K562 (cell line): ENCODE measurements at regions not wholly inside any gene's neighbourhood (a gene's known extent, or its start where the extent isn't known, plus 50 kb on each side); places are given as distances from the start of the nearest gene placed in this dataset.

Experiments
- ATAC-seq: fragments of 200-7000 bp; cut with Tn5 transposase; 3 replicates; pipeline ENCODE4 v1.9.1; 2020; ENCODE audit warnings: moderate library complexity
- BruUV-seq: library from RNA; stranded (reverse); fragments of 400-500 nt; replicated peaks from 2 replicates; lab custom pipeline; 2021; lab: Mats Ljungman, UMichigan
- CTCF ChIA-PET: fragments of 300-600 bp; formaldehyde crosslinking; extraction: SDS; loops from one replicate; lab custom pipeline; 2021; ENCODE audit warnings: low intra/inter-chr PET ratio; lab: Yijun Ruan, JAX
- POLR2A ChIA-PET: fragments of 300-600, 350-650 bp; sonication (Branson Sonifier 250); formaldehyde crosslinking; extraction: SDS; loops from one replicate; lab custom pipeline; 2021; ENCODE audit warnings: antibody characterized with exemption, inconsistent platforms; lab: Yijun Ruan, JAX
- DNase-seq, 4 experiments: peaks; one replicate each; pipeline versions ENCODE4 v3.0.0 to v3.0.0-alpha.2; 2011 to 2018; ENCODE audit warnings: low spot score in 3 of 4, mixed read lengths in 3 of 4; ENCODE audit errors: extremely low read depth in 1 of 4
- FAIRE-seq: peaks from 2 replicates; lab custom pipeline; 2011; peaks lifted over from hg19 to GRCh38; lab: Jason Lieb, UNC
- H2AFZ ChIP-seq: 2 replicates; pipeline ENCODE4 v1.6.0; 2011; ENCODE audit warnings: low read depth, low read length, control low read depth, inconsistent platforms
- H3K27ac ChIP-seq: fragments of 200-600 bp; 3 replicates; pipeline ENCODE4 v1.8.0; 2011; ENCODE audit warnings: low read depth, mild to moderate bottlenecking, control low read depth, inconsistent platforms, low read length, moderate library complexity, mixed read lengths; ENCODE audit errors: extremely low read depth
- H3K27me3 ChIP-seq, 2 experiments: fragments of 300-600 bp in 1 of 2; 2 replicates in 1 of 2; 3 replicates in 1 of 2; pipeline versions ENCODE4 v1.6.0 to v1.8.0; 2011; ENCODE audit warnings: inconsistent platforms in 2 of 2, low read length in 2 of 2, mild to moderate bottlenecking in 1 of 2, mixed read lengths in 1 of 2, moderate library complexity in 1 of 2; ENCODE audit not compliant: control insufficient read depth in 2 of 2, insufficient read depth in 2 of 2
- H3K36me3 ChIP-seq: fragments of 300-600 bp; 3 replicates; pipeline ENCODE4 v1.8.0; 2011; ENCODE audit warnings: mild to moderate bottlenecking, low read length, inconsistent platforms; ENCODE audit not compliant: control insufficient read depth, insufficient read depth
- H3K4me1 ChIP-seq, 2 experiments: fragments of 200-600 bp in 1 of 2; replicated peaks in 1 of 2; 2 replicates in 1 of 2; 3 replicates in 1 of 2; pipeline versions ENCODE4 v1.5.1 to v1.8.0; 2011; ENCODE audit warnings: inconsistent platforms in 2 of 2, low read length in 2 of 2, mild to moderate bottlenecking in 1 of 2, mixed read lengths in 1 of 2, moderate library complexity in 1 of 2; ENCODE audit not compliant: control insufficient read depth in 2 of 2, insufficient read depth in 2 of 2
- H3K4me2 ChIP-seq: 2 replicates; pipeline ENCODE4 v1.6.1; 2011; ENCODE audit warnings: low read length, control low read depth, inconsistent platforms, mixed read lengths; ENCODE audit not compliant: insufficient read depth
- H3K4me3 ChIP-seq: fragments of 200-600 bp; sonication (generic), shearing (Covaris generic); 2 replicates; pipeline ENCODE4 v1.5.1; 2016; ENCODE audit warnings: control low read depth, inconsistent platforms
- H3K79me2 ChIP-seq: fragments of 200-600 bp; 3 replicates; pipeline ENCODE4 v1.8.0; 2011; ENCODE audit warnings: low read length, inconsistent platforms; ENCODE audit not compliant: control insufficient read depth, insufficient read depth
- H3K9ac ChIP-seq, 2 experiments: 2 replicates each; pipeline versions ENCODE4 v1.6.0 to v1.6.1; 2011; ENCODE audit warnings: low read depth in 2 of 2, low read length in 2 of 2, control low read depth in 1 of 2, inconsistent platforms in 1 of 2, mild to moderate bottlenecking in 1 of 2, mixed read lengths in 1 of 2; ENCODE audit not compliant: insufficient read depth in 1 of 2
- H3K9me1 ChIP-seq: one replicate; pipeline ENCODE4 v1.6.0; 2011; ENCODE audit warnings: inconsistent platforms, mild to moderate bottlenecking, low read length, moderate library complexity; ENCODE audit not compliant: control insufficient read depth, insufficient read depth
- H3K9me3 ChIP-seq: replicated peaks from 2 replicates; pipeline ENCODE4 v1.5.1; 2011; ENCODE audit warnings: low read depth, low read length, inconsistent platforms; ENCODE audit not compliant: control insufficient read depth, insufficient read depth
- H4K20me1 ChIP-seq: replicated peaks from 2 replicates; pipeline ENCODE4 v1.6.1; 2011; ENCODE audit warnings: low read length, inconsistent platforms, mixed read lengths; ENCODE audit not compliant: control insufficient read depth, insufficient read depth
- ADNP ChIP-seq: fragments of 200-800 bp; sonication (Bioruptor generic); IDR thresholded peaks from 2 replicates; pipeline ENCODE4 v1.6.1; 2016; ENCODE audit warnings: missing genetic modification characterization, missing compliant biosample characterization
- ATF7 ChIP-seq: fragments of 450-650 bp; IDR thresholded peaks from 2 replicates; pipeline ENCODE4 v1.7.1; 2014; ENCODE audit warnings: mild to moderate bottlenecking, moderate library complexity
- CEBPG ChIP-seq, 3 experiments: fragments of 200-800 bp in 1 of 3; sonication (Bioruptor generic) in 1 of 3; sonication (generic) in 1 of 3; formaldehyde crosslinking in 1 of 3; IDR thresholded peaks in 2 of 3; conservative IDR thresholded peaks in 1 of 3; 2 replicates each; pipeline versions ENCODE4 v1.6.1 to v1.8.0; 2016 to 2022; ENCODE audit warnings: missing compliant biosample characterization in 2 of 3, missing genetic modification characterization in 2 of 3, mild to moderate bottlenecking in 1 of 3, missing genetic modification reagents in 1 of 3
- FOSL1 ChIP-seq: fragments of 200-800 bp; sonication (Bioruptor generic); conservative IDR thresholded peaks from 2 replicates; pipeline ENCODE4 v1.6.1; 2016; ENCODE audit warnings: missing genetic modification characterization, missing compliant biosample characterization
- GTF2F1 ChIP-seq: IDR thresholded peaks from 2 replicates; pipeline ENCODE4 v1.6.1; 2011; ENCODE audit warnings: low read depth, low read length, improper control_type of control experiment
- MTA1 ChIP-seq: fragments of 450-650 bp; IDR thresholded peaks from 2 replicates; pipeline ENCODE4 v1.6.1; 2017; ENCODE audit warnings: borderline replicate concordance
- MXI1 ChIP-seq: IDR thresholded peaks from 2 replicates; pipeline ENCODE4 v1.6.1; 2011; ENCODE audit warnings: low read depth, mild to moderate bottlenecking, improper control_type of control experiment, low read length
- NR2C2 ChIP-seq, 2 experiments: fragments of 200-800 bp in 1 of 2; sonication (Bioruptor generic) in 1 of 2; sonication (generic) in 1 of 2; formaldehyde crosslinking in 1 of 2; IDR thresholded peaks; 2 replicates each; pipeline versions ENCODE4 v1.6.1 to v1.8.0; 2016 to 2022; ENCODE audit warnings: mild to moderate bottlenecking in 1 of 2, missing compliant biosample characterization in 1 of 2, missing genetic modification characterization in 1 of 2, missing genetic modification reagents in 1 of 2
- NUFIP1 ChIP-seq: fragments of 450-650 bp; IDR thresholded peaks from 2 replicates; pipeline ENCODE4 v1.6.1; 2018; ENCODE audit not compliant: partially characterized antibody
- OTX1 ChIP-seq: fragments of 450-650 bp; formaldehyde crosslinking; IDR thresholded peaks from 2 replicates; pipeline ENCODE4 v1.4.0; 2022; ENCODE audit warnings: mild to moderate bottlenecking
- PTBP1 ChIP-seq: fragments of 200-400 bp; formaldehyde crosslinking; IDR thresholded peaks from 2 replicates; pipeline ENCODE4 v1.6.1; 2017; ENCODE audit warnings: low read depth, low read length
- WHSC1 ChIP-seq: IDR thresholded peaks from one replicate; pipeline ENCODE4 v1.6.1; 2012; ENCODE audit warnings: low read length, control low read depth, inconsistent platforms
- XRCC3 ChIP-seq: fragments of 450-650 bp; IDR thresholded peaks from 2 replicates; pipeline ENCODE4 v1.6.1; 2017; ENCODE audit warnings: mild to moderate bottlenecking, moderate library complexity
- WGBS: fragments of 100-300 bp; shearing (Covaris generic); methylation state at CpG from one replicate; pipeline ENCODE4 v1.1.6; 2016; ENCODE audit warnings: low coverage, mixed read lengths; ENCODE audit not compliant: insufficient coverage; ENCODE audit errors: missing lambda C conversion rate; 5-methylcytosine and 5-hydroxymethylcytosine counted together
- in situ Hi-C: fragments of 300-500 bp; cut with MboI; formaldehyde crosslinking; loops from 4 replicates; pipeline ENCODE4 v1.15.0; 2018; ENCODE audit warnings: inconsistent platforms, mixed read lengths
- intact Hi-C: fragments of 100-400 bp; cut with micrococcal nuclease; formaldehyde crosslinking; loops from 2 replicates; pipeline ENCODE4 v1.14.2; 2022

DNA sequence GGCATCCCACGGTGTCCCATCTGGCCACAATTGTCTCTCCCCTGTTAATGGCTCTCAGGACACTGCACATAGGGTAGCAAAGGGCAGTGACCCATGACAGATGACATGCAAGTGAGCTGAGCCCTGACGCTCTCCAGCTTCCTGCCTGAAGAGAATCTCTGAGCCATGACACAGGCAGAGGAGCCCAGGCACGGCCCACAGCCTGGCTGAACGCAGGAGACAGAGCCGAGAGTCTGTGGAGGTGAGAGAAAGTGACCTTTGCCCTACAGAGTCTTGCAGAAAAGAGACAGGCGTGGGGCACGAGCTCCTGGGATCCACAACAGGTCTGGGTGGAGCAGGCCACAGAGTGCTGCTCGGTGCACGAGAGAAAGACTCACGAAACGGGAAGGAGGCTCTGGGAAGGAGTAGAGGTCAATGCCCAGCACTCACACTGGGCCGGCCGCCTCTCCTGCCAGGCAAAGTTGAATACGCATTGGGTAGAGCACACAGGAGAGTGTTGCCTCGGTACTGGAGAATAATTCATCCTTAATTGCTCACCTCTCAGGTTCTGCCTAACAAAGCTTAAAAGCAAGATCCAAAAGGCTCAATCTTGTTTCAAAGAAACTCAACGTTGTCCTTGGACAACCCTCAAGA lies 90.3 kb downstream of the MRPL36 start:
- ChIA-PET POLR2A (no interaction called here), CTCF (no interaction called here)
- peaks cover 7% of the 10 kb centered on the region for H4K20me1 ChIP-seq
- 5% methylated on average over 16 of the region's 16 CpGs for WGBS
- H3K27me3 ChIP-seq = peaks cover 40 to 51% of the 10 kb centered on the region in 2 experiments; a peak in 4 of 5 replicates
- BruUV-seq = no TSS peak
- intact Hi-C loops = no loop called here
- no peak overlapping the region for H2AFZ ChIP-seq
- no peak overlapping the region for H3K9ac ChIP-seq
- no peak overlapping the region for H3K27ac ChIP-seq
- no peak overlapping the region for H3K4me2 ChIP-seq
- H3K79me2 ChIP-seq = no peaks in the 10 kb centered on the region
- no peaks in the 10 kb centered on the region for H3K9me1 ChIP-seq
- H3K4me1 ChIP-seq = 0 out of 5 replicates have a peak, but pooled peaks cover 0 to 2% of the 10 kb centered on the region in 2 experiments
- H3K4me3 ChIP-seq = no peak overlapping the region
- no peak for TF ChIP-seq MTA1
- no peak for TF ChIP-seq WHSC1
- TF ChIP-seq, all 486 proteins: peak for 0
- DNase-seq (no peak), ATAC-seq (no peak), FAIRE-seq (no peak)
- Histone ChIP-seq H3K36me3 (no peaks in the 10 kb centered on the region), H3K9me3 (no peaks in the 10 kb centered on the region)
- in situ Hi-C loops = no loop called here

GRCh38 chr5:1708592-1709141 lies 91.0 kb downstream of the MRPL36 start:
- WGBS = 0% methylated on average over 7 of the region's 7 CpGs
- in situ Hi-C loops = no loop called here
- FAIRE-seq = no peak

More at GRCh38 chr5:1708592-1709141, 91.0 kb downstream of the MRPL36 start:
- no peak overlapping the region for H2AFZ ChIP-seq
- BruUV-seq = no TSS peak
- no peak for DNase-seq
- H3K36me3 ChIP-seq = no peaks in the 10 kb centered on the region
- H3K4me3 ChIP-seq = no peak overlapping the region
- H3K27ac ChIP-seq = no peak overlapping the region
- H3K9me1 ChIP-seq = no peaks in the 10 kb centered on the region
- 0 out of 5 replicates have a peak, but pooled peaks cover 0 to 2% of the 10 kb centered on the region in 2 experiments for H3K4me1 ChIP-seq
- TF ChIP-seq MXI1 = no peak
- no peak for TF ChIP-seq ATF7
- TF ChIP-seq CEBPG (CRISPR knock-in tag; IDR thresholded peaks at IDR 0.05) = no peak
- no peak for TF ChIP-seq CEBPG (tag; conservative IDR thresholded peaks at IDR 0.05 in 1 of 2, IDR thresholded peaks at IDR 0.05 in 1 of 2)
- no peak for TF ChIP-seq GTF2F1
- TF ChIP-seq XRCC3 = no peak
- TF ChIP-seq NR2C2 (CRISPR knock-in tag; IDR thresholded peaks at IDR 0.05) = no peak
- TF ChIP-seq NR2C2 (tag; IDR thresholded peaks at IDR 0.05) = no peak
- no peak for TF ChIP-seq NUFIP1
- TF ChIP-seq FOSL1 (tag) = no peak
- TF ChIP-seq OTX1 = no peak
- no peak for TF ChIP-seq ADNP
- TF ChIP-seq PTBP1 = no peak
- TF ChIP-seq, all 486 proteins: peak for 0
- H3K79me2 ChIP-seq = no peaks in the 10 kb centered on the region
- no peak overlapping the region for H3K9ac ChIP-seq
- H3K9me3 ChIP-seq = no peaks in the 10 kb centered on the region
- ChIA-PET CTCF (no interaction called here), POLR2A (no interaction called here)
- peaks cover 41 to 58% of the 10 kb centered on the region in 2 experiments; a peak in 4 of 5 replicates for H3K27me3 ChIP-seq
- no peak overlapping the region for H3K4me2 ChIP-seq
- H4K20me1 ChIP-seq = peaks cover 12% of the 10 kb centered on the region
- ATAC-seq = no peak
- intact Hi-C loops = no loop called here
